GM12891 (cell line): ENCODE measurements at regions not wholly inside any gene's neighbourhood (a gene's known extent, or its start where the extent isn't known, plus 50 kb on each side); places are given as distances from the start of the nearest gene placed in this dataset.

Source experiments
- PAX5 ChIP-seq: IDR thresholded peaks from 2 replicates; pipeline ENCODE4 v1.6.1; 2011; ENCODE audit warnings: low read length, moderate library complexity, mild to moderate bottlenecking; ENCODE audit not compliant: insufficient read depth, severe bottlenecking
- POLR2A ChIP-seq: IDR thresholded peaks from 2 replicates; pipeline ENCODE4 v1.6.1; 2011; ENCODE audit warnings: low read depth, low read length, control low read depth
- POLR2AphosphoS5 ChIP-seq: IDR thresholded peaks from 2 replicates; pipeline ENCODE4 v1.6.1; 2011; ENCODE audit warnings: low read depth, low read length, control low read depth
- TAF1 ChIP-seq: IDR thresholded peaks from 2 replicates; pipeline ENCODE4 v1.6.1; 2011; ENCODE audit warnings: low read depth, low read length, control low read depth

DNA sequence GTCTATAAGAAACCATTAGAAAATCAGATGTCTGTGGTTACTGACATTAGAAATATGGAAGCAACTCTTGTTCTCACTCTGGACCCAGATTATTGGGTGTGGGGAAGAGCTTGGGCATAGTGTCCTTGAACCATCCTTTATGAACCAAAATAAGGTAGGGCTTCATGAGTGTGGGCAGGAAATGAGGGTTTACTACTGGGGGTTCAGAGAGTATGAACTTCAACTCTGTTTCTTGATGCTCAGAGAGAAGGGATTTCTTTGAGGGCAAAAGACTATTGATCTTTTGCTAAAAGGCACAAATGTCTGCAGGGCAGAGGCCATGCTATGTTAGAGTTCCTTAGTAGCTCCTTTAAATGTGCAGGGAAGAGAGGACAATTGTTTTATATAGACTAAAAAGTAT, 183.3 kb upstream of the ATP2B1 start:
- TF ChIP-seq TAF1: no peak
- no peak for TF ChIP-seq POLR2AphosphoS5
- TF ChIP-seq POLR2A: no peak
- no peak for TF ChIP-seq PAX5
